GM13977 (cell line): ENCODE measurements at regions not wholly inside any gene's neighbourhood (a gene's known extent, or its start where the extent isn't known, plus 50 kb on each side); places are given as distances from the start of the nearest gene placed in this dataset.

Experiments used
- DNase-seq: peaks from one replicate; pipeline ENCODE4 v3.0.0; 2012; ENCODE audit warnings: low spot score
- in situ Hi-C: fragments of 300-500 bp; cut with MboI; formaldehyde crosslinking; loops from one replicate; pipeline ENCODE4 v1.12.0; 2022; ENCODE audit warnings: low sequenced_read_pairs, low pct_unique_long_range_greater_than_20kb, mixed read lengths, inconsistent platforms; ENCODE audit not compliant: unreplicated experiment
- TF ChIP-seq, protein P1 (sequence below): IDR thresholded peaks from 2 replicates; pipeline ENCODE4 v1.5.1; 2012; ENCODE audit warnings: mild to moderate bottlenecking, control low read depth; ENCODE audit not compliant: insufficient read depth; ENCODE audit errors: extremely low read depth, missing control alignments

DNA sequence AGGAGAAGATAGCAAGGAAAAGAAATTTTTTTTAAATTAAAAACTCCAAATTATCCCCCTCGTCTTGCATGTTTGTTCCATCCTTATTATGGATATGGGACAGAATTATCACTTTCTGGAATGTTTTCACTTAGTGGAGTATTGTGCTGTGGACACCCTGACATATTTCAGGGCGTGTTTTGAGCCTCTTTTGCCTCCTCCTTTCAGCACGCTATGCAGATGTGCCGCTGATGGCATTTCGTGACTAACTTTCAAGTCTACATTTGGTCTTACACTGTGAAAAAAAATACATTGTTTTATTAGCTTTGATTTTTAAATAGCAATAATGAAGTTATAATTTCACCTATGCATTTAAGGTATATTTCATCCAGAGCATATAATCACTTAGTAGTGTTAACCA is 738.7 kb downstream of the LTN1 start:
- DNase-seq, result no peak
- in situ Hi-C loops, result no loop called here
- TF ChIP-seq, protein P1, sequence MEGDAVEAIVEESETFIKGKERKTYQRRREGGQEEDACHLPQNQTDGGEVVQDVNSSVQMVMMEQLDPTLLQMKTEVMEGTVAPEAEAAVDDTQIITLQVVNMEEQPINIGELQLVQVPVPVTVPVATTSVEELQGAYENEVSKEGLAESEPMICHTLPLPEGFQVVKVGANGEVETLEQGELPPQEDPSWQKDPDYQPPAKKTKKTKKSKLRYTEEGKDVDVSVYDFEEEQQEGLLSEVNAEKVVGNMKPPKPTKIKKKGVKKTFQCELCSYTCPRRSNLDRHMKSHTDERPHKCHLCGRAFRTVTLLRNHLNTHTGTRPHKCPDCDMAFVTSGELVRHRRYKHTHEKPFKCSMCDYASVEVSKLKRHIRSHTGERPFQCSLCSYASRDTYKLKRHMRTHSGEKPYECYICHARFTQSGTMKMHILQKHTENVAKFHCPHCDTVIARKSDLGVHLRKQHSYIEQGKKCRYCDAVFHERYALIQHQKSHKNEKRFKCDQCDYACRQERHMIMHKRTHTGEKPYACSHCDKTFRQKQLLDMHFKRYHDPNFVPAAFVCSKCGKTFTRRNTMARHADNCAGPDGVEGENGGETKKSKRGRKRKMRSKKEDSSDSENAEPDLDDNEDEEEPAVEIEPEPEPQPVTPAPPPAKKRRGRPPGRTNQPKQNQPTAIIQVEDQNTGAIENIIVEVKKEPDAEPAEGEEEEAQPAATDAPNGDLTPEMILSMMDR, result no peak

DNA sequence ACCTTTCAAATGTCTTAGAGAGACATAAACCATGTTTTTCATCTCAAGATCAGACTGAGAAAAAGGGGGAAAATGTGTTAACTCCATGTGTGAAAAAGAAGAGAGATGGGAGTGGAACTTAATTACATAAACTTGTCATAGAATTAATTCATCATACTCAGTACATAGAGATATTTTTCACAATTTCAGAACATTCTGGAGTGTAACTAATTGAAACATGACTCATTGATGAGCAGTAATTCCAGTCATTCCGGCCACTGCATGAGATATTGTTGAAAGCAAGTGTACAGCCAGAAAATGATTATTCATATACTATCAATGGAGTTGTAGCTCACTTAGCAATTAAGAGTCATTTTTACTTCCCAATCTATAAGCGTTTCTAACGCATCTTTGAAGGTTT is 739.3 kb downstream of the LTN1 start:
- TF ChIP-seq, protein P1, result no peak
- no peak for DNase-seq
- in situ Hi-C loops, result no loop called here

DNA sequence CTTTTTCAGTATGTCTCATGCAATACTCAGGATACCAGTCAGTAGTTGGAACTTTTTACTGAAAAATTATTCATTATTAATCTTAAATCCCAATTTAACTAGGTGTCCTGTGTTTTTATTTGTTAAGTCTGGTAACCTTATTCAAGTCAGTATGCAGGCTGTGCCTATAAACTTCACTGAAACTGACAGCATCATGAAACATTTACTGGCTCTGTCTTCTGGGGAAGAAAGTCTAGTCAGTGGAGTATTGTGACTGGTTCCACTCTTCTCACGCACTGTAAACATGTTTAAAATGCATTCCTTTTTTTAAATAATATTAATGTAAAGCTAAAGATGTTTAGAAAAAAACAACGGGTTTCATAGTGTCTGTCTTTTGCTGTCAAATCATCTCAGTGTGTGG is 739.7 kb downstream of the LTN1 start:
- in situ Hi-C loops, result no loop called here
- TF ChIP-seq, protein P1, result no peak
- no peak for DNase-seq

DNA sequence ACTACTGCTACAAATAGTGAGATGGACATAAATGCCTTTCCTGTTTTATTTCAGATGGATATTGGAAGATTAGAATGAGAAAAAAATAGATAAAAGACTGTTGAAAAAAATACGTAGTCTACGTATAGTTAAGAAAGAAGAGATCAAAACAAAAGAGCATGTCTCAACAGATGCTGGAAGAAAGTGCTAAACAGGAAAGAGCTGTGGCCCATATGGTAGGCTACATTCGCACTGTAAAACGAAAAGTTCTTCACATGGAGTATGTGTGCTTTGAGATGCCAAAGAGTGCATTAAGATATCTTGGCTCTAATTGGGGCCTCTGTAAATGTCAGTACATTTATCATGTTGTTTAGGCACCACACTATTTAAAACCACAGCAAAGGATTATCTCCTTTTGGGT is 741.7 kb downstream of the LTN1 start:
- TF ChIP-seq, protein P1, result no peak
- no peak for DNase-seq
- in situ Hi-C loops, result no loop called here

DNA sequence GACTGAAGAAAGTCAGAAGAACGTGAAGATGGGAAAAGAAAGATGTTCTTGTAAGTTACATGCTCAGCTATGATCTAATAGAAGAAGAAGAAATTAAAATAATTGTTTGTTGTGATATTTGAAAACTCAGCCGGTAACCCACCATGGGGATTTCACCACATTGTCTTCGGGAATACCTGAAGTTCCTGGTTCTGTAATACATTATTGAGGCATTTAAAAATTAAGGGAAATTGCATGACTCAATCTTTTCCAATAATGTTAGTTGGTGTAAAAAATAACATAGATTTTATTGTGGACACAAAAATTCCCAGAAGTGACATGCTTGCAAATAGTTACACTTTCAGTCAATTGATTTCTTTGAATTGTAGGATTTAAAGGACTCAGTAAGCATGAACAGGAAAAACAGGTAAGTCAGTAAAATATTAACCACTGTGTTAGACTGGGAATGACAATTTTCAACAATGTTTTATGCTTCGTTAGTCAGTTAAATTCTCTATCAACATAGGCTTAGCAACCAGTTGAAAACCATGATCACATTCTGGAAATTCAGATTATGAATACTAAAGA is 745.1 kb downstream of the LTN1 start:
- DNase-seq, result no peak
- in situ Hi-C loops, result no loop called here

DNA sequence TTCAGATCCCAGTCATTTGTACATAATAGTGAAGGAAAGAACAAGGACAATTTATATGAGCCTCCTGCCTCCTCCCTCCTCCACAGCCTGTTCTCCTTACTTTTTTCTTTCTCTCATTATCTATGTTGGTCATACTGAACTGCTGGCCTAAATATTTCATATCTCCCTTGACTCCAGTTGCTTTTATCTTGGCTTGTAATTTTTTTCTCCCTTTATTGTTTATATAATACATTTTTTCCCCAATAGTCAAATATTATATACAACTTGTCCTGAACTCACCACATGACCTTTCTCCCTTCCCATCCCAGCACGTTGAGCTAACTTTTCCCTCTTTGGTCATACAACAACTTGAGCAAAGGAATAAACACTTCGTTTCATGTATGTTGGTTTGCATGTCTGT is 752.1 kb downstream of the LTN1 start:
- in situ Hi-C loops, result no loop called here
- no peak for DNase-seq
- TF ChIP-seq, protein P1, result no peak

More for the DNA sequence above, 745.1 kb downstream of the LTN1 start:
- TF ChIP-seq, protein P1, result no peak

DNA sequence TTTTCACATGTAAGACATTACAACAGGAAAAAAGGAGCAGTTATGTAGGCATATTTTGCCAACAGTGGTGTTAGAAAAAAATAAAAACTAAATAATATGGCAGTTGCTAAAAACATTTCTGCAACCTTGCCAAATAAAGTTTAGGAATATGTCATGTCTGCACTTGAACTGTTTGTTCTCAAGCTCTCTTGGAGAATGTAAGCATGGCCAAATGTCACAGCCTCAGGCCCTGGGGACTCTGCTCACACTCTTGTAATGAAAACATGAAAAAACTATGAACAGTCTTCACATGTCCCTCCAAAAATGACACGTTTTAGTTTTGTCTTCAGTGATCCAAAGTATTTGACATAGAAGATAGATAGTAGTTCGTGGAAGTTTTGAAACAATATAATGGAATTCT is 753.3 kb downstream of the LTN1 start:
- TF ChIP-seq, protein P1, result no peak
- no peak for DNase-seq
- in situ Hi-C loops, result no loop called here
